HG03045 (cell line): ENCODE measurements at regions not wholly inside any gene's neighbourhood (a gene's known extent, or its start where the extent isn't known, plus 50 kb on each side); places are given as distances from the start of the nearest gene placed in this dataset.

Source experiments
- ATAC-seq: cut with Tn5 transposase; IDR thresholded peaks from one replicate; pipeline ENCODE4 v1.9.1; 2021; ENCODE audit warnings: mild to moderate bottlenecking, moderate library complexity; ENCODE audit not compliant: unreplicated experiment

DNA sequence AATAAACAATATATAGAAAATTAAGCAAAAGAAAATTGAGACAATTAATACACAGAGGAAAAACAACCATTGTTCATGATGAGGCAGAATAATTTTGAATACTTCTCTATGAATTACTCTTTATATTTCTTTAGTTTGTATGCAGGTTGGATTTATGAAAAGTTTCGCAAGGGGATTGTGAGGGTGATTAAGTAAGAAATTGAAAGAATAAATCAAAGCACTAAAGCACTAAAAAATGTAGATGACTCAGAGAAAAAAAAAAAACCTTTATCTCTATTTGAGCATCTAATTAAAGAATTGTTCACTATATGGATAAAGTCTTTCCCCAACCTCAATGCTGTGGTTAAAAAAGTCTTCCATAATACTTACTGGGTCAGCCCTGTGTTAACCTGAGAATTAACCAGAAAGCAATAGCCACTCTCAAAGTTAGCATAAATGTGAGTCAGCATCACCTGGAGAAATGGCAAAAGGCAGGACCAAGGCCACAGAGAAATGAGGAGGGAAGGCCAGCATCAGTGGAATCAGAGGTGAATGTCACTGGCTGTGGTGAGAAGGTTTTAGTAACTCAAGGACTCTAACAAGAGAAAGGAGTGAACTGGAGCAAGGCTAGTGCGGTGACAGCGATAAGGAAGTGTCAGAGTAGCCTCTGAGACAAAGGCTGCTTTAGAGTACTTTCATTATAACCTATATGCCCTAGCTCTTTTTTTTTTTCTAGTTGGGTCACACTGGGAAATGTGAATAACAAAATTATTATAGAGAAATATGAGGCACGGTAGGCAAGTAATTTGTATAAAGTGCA lies 310.4 kb downstream of the KCNC2 start:
- no peak for ATAC-seq

DNA sequence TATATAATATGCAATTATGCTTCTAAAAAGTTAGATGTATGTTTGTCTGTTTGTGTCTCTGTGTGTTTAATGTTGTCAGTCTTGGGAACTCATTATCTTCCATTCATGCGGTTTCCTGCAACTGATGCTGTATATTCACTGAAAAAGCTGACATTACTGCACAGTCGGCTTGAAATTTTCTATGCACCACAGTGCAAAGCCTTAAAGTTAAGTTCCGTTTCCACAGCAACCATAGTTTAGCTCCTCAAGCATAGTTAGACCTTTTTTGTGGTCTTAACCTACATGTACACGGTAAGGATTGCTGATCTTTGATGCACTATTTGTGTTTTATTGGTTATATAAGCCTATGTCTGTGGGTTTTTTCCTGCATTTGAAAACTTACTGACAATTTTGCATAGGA lies 309.4 kb downstream of the KCNC2 start:
- ATAC-seq: no peak

DNA sequence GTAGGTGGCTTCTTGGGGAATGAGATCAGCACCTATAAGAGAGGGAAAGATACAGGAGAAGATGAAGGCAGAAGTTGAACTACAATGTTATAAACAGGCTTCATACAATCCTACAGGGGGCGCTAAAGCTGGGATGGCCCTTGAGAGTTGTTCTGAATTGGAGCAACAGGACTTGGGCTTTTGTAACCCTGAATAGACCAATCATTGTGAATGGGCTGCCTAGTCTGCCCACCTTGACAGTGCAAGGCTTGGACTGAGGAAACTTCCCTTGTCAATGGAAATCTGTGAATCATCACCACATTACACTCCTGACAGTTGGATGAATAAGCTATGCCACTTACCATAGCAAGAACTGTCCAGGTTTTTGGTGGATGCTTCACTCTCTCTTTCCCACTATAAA lies 306.1 kb downstream of the KCNC2 start:
- no peak for ATAC-seq

DNA sequence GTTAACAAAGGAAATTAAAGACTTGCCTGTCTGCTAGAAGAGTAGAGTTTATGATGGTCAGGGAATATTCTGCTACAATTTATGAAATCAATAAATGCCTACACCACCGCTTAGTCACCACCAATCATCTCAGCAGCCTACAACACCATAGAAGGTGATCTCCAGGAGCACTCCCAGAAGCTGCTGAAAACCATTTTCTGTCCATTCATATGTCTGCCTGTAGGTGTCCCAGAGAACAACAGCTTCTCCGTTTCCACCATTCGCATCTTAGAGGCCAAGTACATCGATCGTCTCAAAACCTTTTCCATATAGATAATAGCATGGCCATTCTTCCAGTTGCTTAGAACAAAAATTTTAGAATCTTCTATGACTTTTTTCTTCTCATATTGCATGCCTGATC lies 303.4 kb downstream of the KCNC2 start:
- no peak for ATAC-seq

DNA sequence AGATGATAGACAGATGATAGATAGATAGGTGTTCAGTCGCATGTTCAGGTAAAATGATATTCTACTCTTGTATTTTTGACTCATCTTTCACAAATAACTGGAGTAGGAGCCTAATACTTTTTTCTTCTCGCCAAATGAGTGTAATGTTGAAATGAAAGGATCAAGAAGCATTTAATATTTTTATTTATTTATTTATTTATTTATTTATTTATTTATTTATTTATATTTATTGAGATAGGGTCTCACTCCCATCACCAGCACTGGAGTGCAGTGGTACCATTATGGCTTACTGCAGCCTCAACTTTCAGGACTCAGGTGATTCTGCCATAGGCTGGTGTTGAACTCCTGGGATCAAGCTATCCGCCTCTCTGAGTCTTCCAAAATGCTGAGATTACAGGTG lies 298.8 kb downstream of the KCNC2 start:
- ATAC-seq: no peak

DNA sequence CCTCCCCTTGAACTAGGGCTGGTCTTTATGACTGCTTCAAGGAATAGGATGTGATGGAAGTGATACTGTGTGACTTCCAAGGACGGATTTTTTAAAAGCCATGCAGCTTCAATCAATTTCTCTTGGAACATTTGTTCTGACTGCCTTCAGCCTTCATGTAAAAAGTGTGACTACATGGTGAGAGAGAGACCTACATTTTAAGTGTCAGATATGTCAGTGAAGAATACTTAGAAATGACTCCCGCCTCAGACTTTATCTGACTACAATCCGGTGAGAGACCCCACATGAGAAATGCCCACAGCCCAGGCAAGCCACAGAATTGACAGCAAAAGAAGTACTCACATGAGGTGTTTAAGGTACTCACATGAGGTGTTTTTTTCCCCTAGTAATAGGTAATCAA lies 295.3 kb downstream of the KCNC2 start:
- ATAC-seq: no peak

DNA sequence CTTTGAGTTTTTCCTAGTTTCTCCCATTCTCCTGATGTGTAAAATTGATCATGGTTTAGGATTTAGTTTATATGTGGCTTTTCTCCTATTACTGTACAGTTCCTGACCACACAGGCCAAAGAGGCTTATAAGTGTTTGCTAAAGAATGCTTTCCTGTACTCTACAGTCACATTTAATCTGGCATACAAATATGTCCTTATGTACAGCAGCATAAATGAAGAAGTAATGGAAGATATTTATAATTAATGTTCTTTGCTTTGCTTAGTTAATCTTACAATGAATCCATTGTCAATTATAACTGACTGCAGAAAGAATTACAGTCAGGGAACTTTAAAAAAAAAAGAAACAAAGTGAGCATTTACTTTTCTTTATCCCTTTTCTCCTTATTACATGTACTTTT lies 293.9 kb downstream of the KCNC2 start:
- ATAC-seq: no peak

DNA sequence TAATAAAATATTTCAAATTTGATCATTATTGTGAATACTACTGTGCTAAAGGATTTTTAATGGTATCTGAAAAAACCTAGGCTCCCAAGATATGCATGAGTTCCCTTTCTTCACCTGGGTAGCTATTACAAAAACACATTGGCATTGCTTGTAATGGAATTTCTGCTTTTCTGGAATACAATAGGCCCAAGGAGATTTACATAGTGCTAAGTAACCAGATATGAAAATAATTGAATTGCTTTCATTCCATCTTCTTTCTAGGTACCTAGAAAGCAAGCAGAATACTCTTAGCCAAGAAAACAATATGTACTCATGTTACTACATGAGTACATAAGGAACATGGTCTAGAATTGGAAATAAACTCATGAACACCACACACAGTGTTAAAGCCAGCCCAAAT lies 291.9 kb downstream of the KCNC2 start:
- ATAC-seq: no peak

DNA sequence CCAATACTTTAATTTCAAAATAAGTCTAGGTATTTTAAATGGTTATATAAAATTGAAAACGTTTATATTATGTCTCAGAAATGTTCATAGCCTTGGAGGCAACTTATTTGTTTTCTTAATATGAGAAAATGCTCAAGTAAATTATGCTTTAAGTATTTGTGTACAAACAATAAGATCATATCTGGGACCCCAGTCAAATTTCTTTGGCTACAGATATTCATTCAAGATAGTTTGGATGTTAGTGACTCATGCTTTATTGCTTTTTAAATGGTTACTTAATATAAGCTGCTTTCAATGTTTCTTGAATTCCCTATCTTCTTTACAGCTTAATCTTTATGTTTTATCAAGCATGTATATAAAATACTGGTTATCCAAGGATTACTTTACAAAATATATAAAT lies 291.3 kb downstream of the KCNC2 start:
- no peak for ATAC-seq

DNA sequence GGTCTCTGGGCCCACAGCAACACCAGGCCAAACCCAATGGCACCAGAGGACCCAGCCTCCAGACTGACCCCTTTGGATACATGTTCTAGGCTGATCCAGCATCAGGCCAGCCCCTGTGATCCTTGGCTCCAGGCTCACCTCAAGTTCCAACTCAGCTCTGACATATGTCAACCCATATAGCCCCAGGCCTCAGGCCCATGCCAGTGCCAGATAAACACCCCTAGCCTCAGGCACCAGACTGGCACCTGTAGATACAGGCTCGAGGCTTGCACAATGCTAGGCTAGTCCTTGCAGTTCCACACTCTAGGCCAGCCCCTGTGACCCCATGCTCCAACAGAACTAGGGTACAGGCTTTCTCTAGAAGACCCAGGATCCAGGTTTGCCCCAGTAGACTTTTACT lies 287.5 kb downstream of the KCNC2 start:
- no peak for ATAC-seq

DNA sequence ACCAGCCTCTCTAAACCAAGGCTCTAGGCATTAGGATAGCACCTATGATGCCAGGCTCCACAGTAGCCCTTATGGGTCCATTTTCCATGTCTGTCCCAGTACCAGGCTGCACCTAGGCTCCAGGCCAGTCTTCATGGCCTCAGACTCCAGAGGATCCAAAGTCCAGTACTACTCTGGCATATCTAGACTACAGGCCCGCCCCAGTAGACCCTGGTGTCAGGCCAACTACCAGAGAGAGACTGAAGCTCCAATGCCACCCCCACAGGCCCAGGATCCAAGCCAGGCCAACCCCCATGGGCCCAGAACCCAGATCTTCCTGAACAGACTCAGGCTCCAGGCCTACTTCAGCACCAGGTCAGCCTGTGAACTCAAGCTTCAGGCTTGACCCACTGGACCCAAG lies 287.0 kb downstream of the KCNC2 start:
- ATAC-seq: no peak

DNA sequence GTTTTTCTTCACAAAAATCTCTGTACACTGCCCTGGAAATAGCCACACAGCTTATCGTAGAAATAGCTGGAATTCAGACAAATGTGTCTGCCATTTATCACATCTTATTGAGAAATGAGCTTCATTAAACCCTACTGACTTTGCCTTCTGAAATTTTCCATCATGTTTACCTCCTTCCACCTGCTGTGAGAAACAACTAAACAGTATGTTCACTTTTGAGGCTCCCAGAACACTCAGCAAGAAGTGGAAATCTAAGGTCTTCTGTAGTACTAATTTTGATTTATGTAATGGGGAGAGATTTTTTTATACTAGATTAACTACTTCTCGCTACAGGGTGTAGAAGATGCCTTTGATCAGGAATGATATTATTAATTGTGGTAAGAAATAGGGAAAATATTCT lies 268.0 kb downstream of the KCNC2 start:
- no peak for ATAC-seq

DNA sequence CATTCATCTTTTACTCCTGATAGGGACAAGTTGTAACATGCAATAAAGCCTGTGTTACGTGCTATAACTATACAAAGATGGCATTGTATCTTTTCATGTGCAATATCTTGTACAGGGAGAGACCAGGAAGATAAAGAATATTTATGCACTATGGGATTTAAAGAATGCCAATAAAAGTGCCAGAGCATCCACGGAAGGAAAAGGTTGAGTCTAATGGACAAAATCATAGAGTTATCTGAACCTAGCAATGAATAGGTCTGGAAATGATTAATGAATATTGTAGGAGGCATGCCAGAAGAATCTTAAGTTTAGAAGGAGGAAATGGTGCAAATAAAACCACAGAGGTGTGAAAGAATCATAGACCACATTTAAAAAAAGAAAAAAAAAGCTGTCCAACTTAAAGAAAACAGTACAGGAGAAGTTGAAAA lies 263.9 kb downstream of the KCNC2 start:
- no peak for ATAC-seq

DNA sequence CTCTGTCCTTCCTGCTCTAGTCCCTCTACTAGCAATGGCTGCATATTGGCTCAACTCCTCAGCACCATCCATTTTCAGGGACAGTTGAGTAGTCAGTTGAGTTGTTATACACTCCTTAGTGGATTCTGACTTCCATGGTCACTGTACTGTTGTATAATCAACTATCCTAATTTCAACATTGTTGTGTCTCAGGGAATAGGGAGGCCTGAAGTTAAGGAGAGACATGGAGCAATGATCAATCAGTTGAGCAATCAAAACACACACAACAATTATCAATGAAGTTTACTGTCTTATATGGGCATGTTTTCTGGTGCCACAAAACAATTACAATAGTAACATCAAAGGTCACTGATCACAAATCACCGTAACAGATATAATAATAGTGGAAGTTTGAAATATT lies 255.9 kb downstream of the KCNC2 start:
- ATAC-seq: no peak

DNA sequence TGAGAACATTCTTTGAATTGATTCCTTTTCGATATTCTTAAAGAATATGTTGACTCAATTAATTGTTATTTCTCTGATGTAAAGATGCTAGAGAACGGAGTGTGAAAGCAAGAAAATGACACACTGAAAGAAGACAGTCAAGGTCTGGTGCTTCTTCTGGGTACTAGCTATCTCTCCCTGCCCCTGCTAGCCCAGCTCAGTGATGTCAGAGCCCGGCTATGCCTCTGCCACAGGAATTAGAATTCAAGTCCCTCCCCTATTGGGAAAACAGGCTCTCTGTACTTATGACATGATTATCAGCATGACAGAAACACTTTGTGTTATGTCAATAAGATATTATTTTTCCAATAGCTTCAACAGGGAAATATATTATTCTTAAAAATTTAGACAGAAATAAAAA lies 252.4 kb downstream of the KCNC2 start:
- ATAC-seq: no peak

DNA sequence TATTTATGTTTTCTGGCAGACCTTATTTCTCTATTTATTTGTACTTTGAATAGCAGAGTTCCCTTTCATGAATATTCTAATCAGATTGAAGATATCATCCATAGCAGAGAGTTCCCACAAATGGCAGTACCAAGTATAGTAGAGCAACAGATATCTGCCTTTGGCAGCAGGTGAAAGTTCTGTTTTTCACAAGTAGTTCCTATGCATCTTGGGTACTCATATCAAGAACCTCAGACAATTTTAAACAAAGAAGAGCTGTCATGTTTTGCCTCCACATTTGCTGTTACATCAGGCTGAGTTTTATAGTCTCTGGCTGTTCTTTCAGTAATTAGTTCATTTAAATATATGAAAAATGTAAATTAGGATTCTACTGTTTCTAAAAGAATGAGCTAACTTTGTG lies 252.0 kb downstream of the KCNC2 start:
- no peak for ATAC-seq

DNA sequence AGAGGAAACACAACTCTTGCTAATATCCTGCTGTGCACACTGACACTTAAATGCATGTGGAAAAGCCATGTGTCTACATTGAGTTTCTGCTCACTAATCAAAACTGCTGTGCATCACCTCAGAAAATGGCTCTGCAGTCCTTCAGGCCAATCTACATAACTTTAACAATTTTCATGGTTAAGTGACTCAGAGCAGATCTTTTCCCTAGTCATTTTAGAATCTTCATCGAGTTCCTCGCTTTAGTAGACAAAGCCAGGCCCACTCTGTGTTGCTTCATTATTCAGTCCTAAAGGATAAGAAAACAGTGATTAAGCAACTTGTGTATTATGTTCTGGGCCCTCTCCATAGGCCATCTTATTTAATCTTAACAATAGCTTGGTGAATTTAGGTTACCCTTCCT lies 250.0 kb downstream of the KCNC2 start:
- ATAC-seq: no peak

DNA sequence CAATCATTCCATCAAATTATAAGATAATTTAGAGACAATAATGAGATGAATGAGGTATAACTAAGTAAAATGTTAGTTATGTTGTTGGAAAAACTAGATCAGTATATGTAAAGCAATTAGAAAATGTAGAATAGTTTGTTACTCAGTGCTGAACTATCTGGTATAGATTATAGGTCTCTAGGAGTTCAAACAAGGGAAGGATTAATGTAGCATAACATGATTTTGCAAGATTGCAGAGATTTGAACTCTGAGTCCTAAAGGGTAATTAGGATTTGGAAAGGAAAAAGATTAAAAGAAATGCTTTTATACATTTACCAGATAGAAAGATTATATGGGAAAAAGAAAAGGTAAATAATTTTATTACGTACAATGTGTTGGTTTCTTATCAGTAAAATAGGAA lies 246.3 kb downstream of the KCNC2 start:
- no peak for ATAC-seq

DNA sequence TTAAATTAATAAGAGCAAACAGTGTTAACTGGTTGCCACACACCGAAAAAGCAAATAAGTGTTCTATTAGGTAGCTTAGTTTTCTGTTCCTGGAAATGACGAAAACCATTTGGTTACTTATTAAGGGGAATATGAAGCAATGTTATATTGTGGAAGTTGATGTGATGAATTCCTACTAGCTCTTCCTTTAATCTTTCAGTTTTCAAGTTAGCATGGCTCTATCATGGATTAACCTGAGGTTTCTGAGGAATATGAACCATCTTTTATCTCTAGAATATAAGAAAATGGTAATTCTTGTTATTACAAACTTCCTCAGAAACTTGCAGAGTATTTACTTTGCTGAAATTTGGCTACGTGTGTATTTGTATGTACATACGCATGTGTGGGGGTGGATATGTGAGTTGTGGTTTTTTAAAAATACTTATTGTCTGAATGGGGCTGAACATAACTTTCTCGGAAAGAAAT lies 245.7 kb downstream of the KCNC2 start:
- no peak for ATAC-seq

DNA sequence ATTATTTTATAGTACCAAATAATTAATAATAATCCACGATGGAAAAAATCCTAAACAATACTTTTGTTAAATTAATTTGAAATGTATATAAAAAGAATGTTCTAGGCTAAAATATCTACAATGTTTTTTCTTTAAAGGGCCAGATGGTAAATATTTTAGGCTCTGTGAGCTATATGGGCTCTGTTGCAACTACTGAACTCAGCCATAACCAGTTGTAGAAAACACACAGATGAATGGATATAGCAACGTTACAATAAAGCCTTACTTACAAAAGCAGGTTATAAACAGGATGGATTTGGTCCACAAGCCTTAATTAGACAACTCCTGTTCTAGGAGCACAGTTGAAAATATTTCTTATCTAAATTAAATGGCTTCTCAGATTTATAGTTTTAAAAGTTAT lies 245.2 kb downstream of the KCNC2 start:
- ATAC-seq: no peak

DNA sequence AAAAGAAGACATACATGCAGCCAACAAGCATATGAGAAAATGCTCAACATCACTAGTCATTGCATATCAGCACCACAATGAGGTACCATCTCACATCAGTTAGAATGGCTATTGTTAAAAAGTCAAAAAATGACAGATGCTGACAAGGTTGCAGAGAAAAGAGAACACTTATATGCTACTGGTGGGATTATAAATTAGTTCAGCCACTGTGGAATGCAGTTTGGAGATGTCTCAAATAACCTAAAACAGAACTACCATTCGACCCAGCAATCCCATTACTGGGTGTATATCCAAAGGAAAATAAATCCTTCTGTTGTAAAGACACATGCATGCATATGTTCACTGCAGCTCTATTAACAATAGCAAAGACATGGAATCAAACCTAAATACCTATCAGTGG lies 238.4 kb downstream of the KCNC2 start:
- no peak for ATAC-seq

DNA sequence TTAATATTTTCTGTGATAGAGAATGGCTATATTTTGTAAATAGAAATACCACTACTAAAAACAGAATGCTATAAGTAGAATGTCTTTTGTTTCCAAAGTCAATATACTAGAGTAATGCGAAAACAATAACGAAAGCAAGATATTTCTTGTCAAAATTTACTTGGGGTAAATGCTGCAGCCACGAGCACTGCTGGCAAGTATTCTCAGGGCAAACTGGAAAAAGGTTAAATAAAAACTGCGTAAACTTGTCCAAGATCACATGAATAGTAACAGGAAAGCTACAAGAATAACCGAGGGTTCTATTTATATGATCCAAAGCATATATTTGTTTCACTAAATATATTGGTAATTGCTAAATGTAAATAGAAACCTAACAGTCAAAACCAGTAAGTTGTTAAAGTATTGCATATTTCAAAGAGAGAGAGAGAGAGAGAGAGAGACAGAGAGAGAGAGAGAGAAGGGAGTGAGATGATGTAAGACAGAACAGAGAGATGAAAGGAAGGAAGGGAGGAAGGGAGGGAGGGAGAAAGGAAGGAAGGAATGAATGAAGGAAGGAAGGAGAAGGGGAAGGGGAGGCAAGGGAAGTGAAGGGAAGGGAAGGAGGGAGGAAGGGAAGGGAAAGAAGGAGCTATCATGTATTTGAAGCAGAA lies 231.7 kb downstream of the KCNC2 start:
- no peak for ATAC-seq

DNA sequence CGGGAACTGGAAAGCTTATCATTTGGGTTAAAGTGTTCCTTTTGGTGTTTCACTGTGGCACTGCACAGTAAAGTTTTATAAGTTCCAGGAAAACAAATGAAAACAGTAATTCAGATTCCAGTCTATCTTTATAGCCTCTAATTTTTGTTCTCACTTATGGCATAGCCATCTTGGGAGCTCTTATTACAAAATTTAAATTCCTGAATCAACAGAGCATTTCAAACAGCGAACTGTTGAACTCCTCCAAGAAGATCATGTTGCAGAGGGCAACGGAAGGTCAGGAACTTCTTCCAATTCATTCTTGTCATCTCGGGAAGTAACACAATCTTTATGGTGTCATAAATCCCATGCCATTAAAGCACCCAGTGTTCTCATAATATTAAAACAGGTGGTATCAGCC lies 229.1 kb downstream of the KCNC2 start:
- ATAC-seq: no peak
